ENCODE measurements at regions not wholly inside any gene's neighbourhood (a gene's known extent, or its start where the extent isn't known, plus 50 kb on each side); places are given as distances from the start of the nearest gene placed in this dataset.

- intact Hi-C loops (cut with micrococcal nuclease; ENCODE audit: unreplicated experiment), result no loop called here
- no peak overlapping the region for H3K4me3 ChIP-seq (ENCODE audit: low read depth, low read length, poor library complexity, severe bottlenecking)
- ChIA-PET POLR2A (ENCODE audit: low non-redundant PET) (interaction anchor here (0.6 kb wide), 1 partner anchor 455 kb away, joined by 9 read pairs; no protein-coding TSS in a partner anchor), CTCF (no interaction called here)
- no peak for TF ChIP-seq EZH2 (IDR thresholded peaks at IDR 0.05; ENCODE audit: borderline replicate concordance, low read depth, low read length, poor library complexity, severe bottlenecking)
- no peak for TF ChIP-seq CTCF (conservative IDR thresholded peaks at IDR 0.05; ENCODE audit: low read depth, low read length)
- no peak for DNase-seq (ENCODE audit: low spot score)
- H3K27ac ChIP-seq (ENCODE audit: low read depth, low read length, poor library complexity, severe bottlenecking), result no peak overlapping the region
- no TSS peak for BruUV-seq (replicated peaks)
- no peaks in the 10 kb centered on the region for H3K9me3 ChIP-seq (ENCODE audit: low read depth, low read length, poor library complexity, severe bottlenecking)
- H3K4me1 ChIP-seq (ENCODE audit: insufficient read depth, low read length, poor library complexity, severe bottlenecking), result no peaks in the 10 kb centered on the region
- peaks cover 95% of the 10 kb centered on the region for H3K27me3 ChIP-seq (replicated peaks; ENCODE audit: insufficient read depth, low read depth, low read length, poor library complexity)
- H3K36me3 ChIP-seq (ENCODE audit: insufficient read depth, low read length, poor library complexity, severe bottlenecking), result no peaks in the 10 kb centered on the region
These were observed 557.7 kb upstream of the TENM3 start for GRCh38 chr4:181685461-181685860.

GRCh38 chr4:181685911-181686310, 557.3 kb upstream of the TENM3 start:
- H3K4me1 ChIP-seq (ENCODE audit: insufficient read depth, low read length, poor library complexity, severe bottlenecking), result no peaks in the 10 kb centered on the region
- no peaks in the 10 kb centered on the region for H3K9me3 ChIP-seq (ENCODE audit: low read depth, low read length, poor library complexity, severe bottlenecking)
- CTCF ChIA-PET, result no interaction called here
- POLR2A ChIA-PET (ENCODE audit: low non-redundant PET), result interaction anchor here (0.6 kb wide), 1 partner anchor 455 kb away, joined by 9 read pairs; no protein-coding TSS in a partner anchor
- H3K4me3 ChIP-seq (ENCODE audit: low read depth, low read length, poor library complexity, severe bottlenecking), result no peak overlapping the region
- BruUV-seq (replicated peaks), result no TSS peak
- TF ChIP-seq EZH2 (IDR thresholded peaks at IDR 0.05; ENCODE audit: borderline replicate concordance, low read depth, low read length, poor library complexity, severe bottlenecking), result no peak
- no peak for TF ChIP-seq CTCF (conservative IDR thresholded peaks at IDR 0.05; ENCODE audit: low read depth, low read length)
- H3K36me3 ChIP-seq (ENCODE audit: insufficient read depth, low read length, poor library complexity, severe bottlenecking), result no peaks in the 10 kb centered on the region
- intact Hi-C loops (cut with micrococcal nuclease; ENCODE audit: unreplicated experiment), result no loop called here
- peaks cover 95% of the 10 kb centered on the region for H3K27me3 ChIP-seq (replicated peaks; ENCODE audit: insufficient read depth, low read depth, low read length, poor library complexity)
- H3K27ac ChIP-seq (ENCODE audit: low read depth, low read length, poor library complexity, severe bottlenecking), result no peak overlapping the region
- DNase-seq (ENCODE audit: low spot score), result no peak

GRCh38 chr4:181687116-181687515, 556.1 kb upstream of the TENM3 start:
- Histone ChIP-seq H3K4me1 (ENCODE audit: insufficient read depth, low read length, poor library complexity, severe bottlenecking) (no peaks in the 10 kb centered on the region), H3K4me3 (ENCODE audit: low read depth, low read length, poor library complexity, severe bottlenecking) (no peak overlapping the region), H3K27ac (ENCODE audit: low read depth, low read length, poor library complexity, severe bottlenecking) (no peak overlapping the region), H3K36me3 (ENCODE audit: insufficient read depth, low read length, poor library complexity, severe bottlenecking) (no peaks in the 10 kb centered on the region), H3K27me3 (replicated peaks; ENCODE audit: insufficient read depth, low read depth, low read length, poor library complexity) (peaks cover 92% of the 10 kb centered on the region), H3K9me3 (ENCODE audit: low read depth, low read length, poor library complexity, severe bottlenecking) (no peaks in the 10 kb centered on the region)
- no peak for TF ChIP-seq EZH2 (IDR thresholded peaks at IDR 0.05; ENCODE audit: borderline replicate concordance, low read depth, low read length, poor library complexity, severe bottlenecking)
- no peak for TF ChIP-seq CTCF (conservative IDR thresholded peaks at IDR 0.05; ENCODE audit: low read depth, low read length)
- no TSS peak for BruUV-seq (replicated peaks)
- intact Hi-C loops (cut with micrococcal nuclease; ENCODE audit: unreplicated experiment), result no loop called here
- no peak for DNase-seq (ENCODE audit: low spot score)
- ChIA-PET POLR2A (ENCODE audit: low non-redundant PET) (no interaction called here), CTCF (no interaction called here)
